SK-N-MC (cell line): ENCODE measurements at regions not wholly inside any gene's neighbourhood (a gene's known extent, or its start where the extent isn't known, plus 50 kb on each side); places are given as distances from the start of the nearest gene placed in this dataset.

ENCODE experiments used
- EZH2 ChIP-seq: fragments of 200-600 bp; sonication (generic); IDR thresholded peaks from one replicate; pipeline ENCODE4 v1.6.1; 2017; ENCODE audit warnings: antibody characterized with exemption
- POLR2AphosphoS5 ChIP-seq: IDR thresholded peaks from 2 replicates; pipeline ENCODE4 v1.6.1; 2012; ENCODE audit warnings: mild to moderate bottlenecking, low read depth, low read length, borderline replicate concordance

DNA sequence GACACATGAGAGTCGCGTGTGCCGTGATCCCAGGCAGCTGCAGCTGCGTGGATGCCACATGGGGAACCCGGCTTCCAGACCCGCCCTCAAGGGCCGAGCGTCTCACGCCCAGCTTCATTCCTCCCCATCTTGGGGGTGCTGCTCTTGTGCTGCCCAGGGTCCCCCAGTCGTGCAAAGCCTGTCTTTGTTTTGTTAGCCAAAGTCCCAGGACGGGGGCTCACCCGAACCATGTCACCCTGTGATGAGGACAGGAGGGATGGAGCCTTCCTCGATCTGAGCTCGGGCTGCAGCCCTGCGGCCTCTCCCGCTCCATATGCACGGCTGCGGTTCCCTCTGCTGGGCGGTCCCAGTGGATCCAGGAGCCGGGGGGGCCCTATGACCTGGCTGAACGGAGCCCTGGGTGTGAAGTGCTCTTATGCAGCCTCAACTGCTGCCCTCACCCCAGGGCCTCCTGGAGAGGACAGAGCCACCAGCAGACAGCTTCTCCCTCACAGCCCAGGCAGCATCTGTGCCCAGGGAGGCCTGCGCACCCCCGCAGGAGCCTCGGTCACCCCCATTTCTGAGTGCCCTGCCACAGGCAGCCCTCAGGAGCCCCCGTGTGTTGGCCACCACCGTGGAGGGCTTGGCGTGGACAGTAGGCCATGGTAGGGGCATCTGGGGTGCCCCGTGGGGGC is 99.0 kb upstream of the CTDP1 start:
- no peak for TF ChIP-seq POLR2AphosphoS5
- TF ChIP-seq EZH2 = no peak
